ENCODE measurements at regions not wholly inside any gene's neighbourhood (a gene's known extent, or its start where the extent isn't known, plus 50 kb on each side); places are given as distances from the start of the nearest gene placed in this dataset.

GRCh38 chr2:64284751-64285150 is 140.5 kb upstream of the PELI1 start:
- TF ChIP-seq CTCF (IDR thresholded peaks at IDR 0.05; ENCODE audit: low read depth, low read length) = no peak
- no peak overlapping the region for H3K4me3 ChIP-seq (ENCODE audit: low read depth, low read length)

GRCh38 chr2:64287202-64287740 is 143.1 kb upstream of the PELI1 start:
- TF ChIP-seq CTCF (IDR thresholded peaks at IDR 0.05; ENCODE audit: low read depth, low read length) = no peak
- no peak overlapping the region for H3K4me3 ChIP-seq (ENCODE audit: low read depth, low read length)

- H3K4me3 ChIP-seq (ENCODE audit: low read depth, low read length) = no peak overlapping the region
- TF ChIP-seq CTCF (IDR thresholded peaks at IDR 0.05; ENCODE audit: low read depth, low read length) = no peak
These were observed 144.3 kb upstream of the PELI1 start for GRCh38 chr2:64288321-64289193.

GRCh38 chr2:64289251-64289650 is 145.0 kb upstream of the PELI1 start:
- no peak overlapping the region for H3K4me3 ChIP-seq (ENCODE audit: low read depth, low read length)
- no peak for TF ChIP-seq CTCF (IDR thresholded peaks at IDR 0.05; ENCODE audit: low read depth, low read length)

- TF ChIP-seq CTCF (IDR thresholded peaks at IDR 0.05; ENCODE audit: low read depth, low read length) = no peak
- no peak overlapping the region for H3K4me3 ChIP-seq (ENCODE audit: low read depth, low read length)
These were observed 145.5 kb upstream of the PELI1 start for GRCh38 chr2:64289737-64290136.

GRCh38 chr2:64291181-64291580 is 147.0 kb upstream of the PELI1 start:
- TF ChIP-seq CTCF (IDR thresholded peaks at IDR 0.05; ENCODE audit: low read depth, low read length) = no peak
- H3K4me3 ChIP-seq (ENCODE audit: low read depth, low read length) = no peak overlapping the region
